HCT116 (cell line): ENCODE measurements at regions not wholly inside any gene's neighbourhood (a gene's known extent, or its start where the extent isn't known, plus 50 kb on each side); places are given as distances from the start of the nearest gene placed in this dataset.

Experiments
- ATAC-seq: fragments of 200-7000 bp; cut with Tn5 transposase; 2 replicates; pipeline ENCODE4 v1.9.1; 2020; ENCODE audit warnings: mild to moderate bottlenecking, moderate library complexity
- BruUV-seq: library from RNA; stranded (reverse); fragments of 400-500 nt; replicated peaks from 2 replicates; lab custom pipeline; 2021; lab: Mats Ljungman, UMichigan
- CTCF ChIA-PET: fragments of 300-600 bp; sonication (Branson Sonifier 250); formaldehyde crosslinking; loops from one replicate; lab custom pipeline; 2021; ENCODE audit warnings: antibody characterized with exemption; lab: Charles Lee
- POLR2A ChIA-PET: fragments of 300-600, 350-600 bp; sonication (Branson Sonifier 250); formaldehyde crosslinking; loops from one replicate; lab custom pipeline; 2021; ENCODE audit warnings: antibody characterized with exemption; lab: Charles Lee
- RAD21 ChIA-PET, 2 experiments: fragments of 300-600 bp; sonication (Branson Sonifier 250); formaldehyde crosslinking; loops; one replicate each; lab custom pipeline; 2023; ENCODE audit warnings: low total read pairs in 2 of 2; ENCODE audit not compliant: uncharacterized antibody in 2 of 2, unreplicated experiment in 2 of 2, low non-redundant PET in 1 of 2; lab: Charles Lee
- DNase-seq: peaks from one replicate; pipeline ENCODE4 v3.0.0-alpha.2; 2010; ENCODE audit warnings: low read depth, low spot score
- H2AFZ ChIP-seq: fragments of 200-600 bp; shearing (Covaris generic), sonication (generic); 2 replicates; pipeline ENCODE4 v1.6.1; 2017; ENCODE audit warnings: low read depth, mixed run types, mixed read lengths, antibody characterized with exemption, low read length; ENCODE audit not compliant: poor library complexity, severe bottlenecking
- H3K27ac ChIP-seq: 2 replicates; pipeline ENCODE4 v1.5.1; 2012; ENCODE audit warnings: low read depth, low read length
- H3K27me3 ChIP-seq: fragments of 200-600 bp; sonication (generic); 2 replicates; pipeline ENCODE4 v1.6.1; 2016; ENCODE audit warnings: mixed run types, low read length, mixed read lengths; ENCODE audit not compliant: insufficient read depth
- H3K36me3 ChIP-seq, 2 experiments: fragments of 200-500 bp in 1 of 2; fragments of 200-600 bp in 1 of 2; sonication (Bioruptor generic) in 1 of 2; sonication (generic) in 1 of 2; 2 replicates each; pipeline versions ENCODE4 v1.5.1 to v1.6.1; 2014 to 2016; ENCODE audit warnings: low read length in 2 of 2, inconsistent platforms in 1 of 2, mixed read lengths in 1 of 2, mixed run types in 1 of 2; ENCODE audit not compliant: insufficient read depth in 2 of 2, control insufficient read depth in 1 of 2
- H3K4me1 ChIP-seq, 2 experiments: fragments of 200-600 bp in 1 of 2; sonication (generic) in 1 of 2; 2 replicates each; pipeline versions ENCODE4 v1.5.1 to v1.6.1; 2012 to 2017; ENCODE audit warnings: low read length in 2 of 2, inconsistent platforms in 1 of 2, mild to moderate bottlenecking in 1 of 2, mixed read lengths in 1 of 2, mixed run types in 1 of 2, moderate library complexity in 1 of 2; ENCODE audit not compliant: insufficient read depth in 2 of 2, control insufficient read depth in 1 of 2
- H3K4me2 ChIP-seq: fragments of 200-600 bp; sonication (generic); 2 replicates; pipeline ENCODE4 v1.6.1; 2017; ENCODE audit warnings: mixed run types, low read length, mixed read lengths
- H3K4me3 ChIP-seq, 2 experiments: fragments of 200-600 bp in 1 of 2; sonication (generic) in 1 of 2; replicated peaks in 1 of 2; 2 replicates each; pipeline ENCODE4 v1.5.1; 2011 to 2016; ENCODE audit warnings: low read length in 2 of 2, control low read depth in 1 of 2, low read depth in 1 of 2, mild to moderate bottlenecking in 1 of 2, mixed read lengths in 1 of 2, mixed run types in 1 of 2
- H3K79me2 ChIP-seq: fragments of 200-600 bp; sonication (generic); 2 replicates; pipeline ENCODE4 v1.6.1; 2017; ENCODE audit warnings: mild to moderate bottlenecking, mixed run types, low read length, moderate library complexity, mixed read lengths; ENCODE audit not compliant: insufficient read depth
- H3K9ac ChIP-seq: fragments of 200-600 bp; sonication (generic); 2 replicates; pipeline ENCODE4 v1.6.1; 2016; ENCODE audit warnings: low read length, mixed read lengths
- H3K9me2 ChIP-seq: fragments of 200-600 bp; sonication (generic), shearing (Covaris generic); 2 replicates; pipeline ENCODE4 v1.6.1; 2017; ENCODE audit warnings: mixed run types, mild to moderate bottlenecking, moderate library complexity; ENCODE audit not compliant: insufficient read depth
- H3K9me3 ChIP-seq, 2 experiments: fragments of 200-500 bp in 1 of 2; fragments of 200-600 bp in 1 of 2; sonication (Bioruptor generic) in 1 of 2; sonication (generic) in 1 of 2; 2 replicates each; pipeline ENCODE4 v1.6.1; 2014 to 2017; ENCODE audit warnings: low read length in 2 of 2, mixed read lengths in 2 of 2, inconsistent platforms in 1 of 2, low read depth in 1 of 2, mild to moderate bottlenecking in 1 of 2, mixed run types in 1 of 2, moderate library complexity in 1 of 2; ENCODE audit not compliant: control insufficient read depth in 1 of 2, insufficient read depth in 1 of 2
- H4K20me1 ChIP-seq: fragments of 200-600 bp; sonication (generic), shearing (Covaris generic); 2 replicates; pipeline ENCODE4 v1.6.1; 2017; ENCODE audit warnings: mixed run types, mild to moderate bottlenecking, moderate library complexity; ENCODE audit not compliant: insufficient read depth
- ELF1 ChIP-seq: IDR thresholded peaks from 2 replicates; pipeline ENCODE4 v1.6.1; 2012; ENCODE audit warnings: low read depth, borderline replicate concordance
- EZH2 ChIP-seq: fragments of 200-600 bp; sonication (generic); IDR thresholded peaks from 2 replicates; pipeline ENCODE4 v1.6.1; 2017; ENCODE audit warnings: antibody characterized with exemption, mixed run types
- EZH2phosphoT487 ChIP-seq: fragments of 200-600 bp; IDR thresholded peaks from 2 replicates; pipeline ENCODE4 v1.6.1; 2018; ENCODE audit warnings: antibody characterized with exemption, borderline replicate concordance
- FOSL1 ChIP-seq: IDR thresholded peaks from 2 replicates; pipeline ENCODE4 v1.6.1; 2012; ENCODE audit warnings: low read depth
- RAD21 ChIP-seq: IDR thresholded peaks from 2 replicates; pipeline ENCODE4 v1.6.1; 2012; ENCODE audit warnings: low read depth, mild to moderate bottlenecking
- intact Hi-C: fragments of 100-400 bp; cut with micrococcal nuclease; formaldehyde crosslinking; loops from 2 replicates; pipeline ENCODE4 v1.10.0; 2022

- no peak overlapping the region for H3K27ac ChIP-seq
- H3K9ac ChIP-seq = no peak overlapping the region
- no peaks in the 10 kb centered on the region for H3K9me2 ChIP-seq
- H3K27me3 ChIP-seq = no peaks in the 10 kb centered on the region
- no peak for ATAC-seq
- CTCF ChIA-PET = no interaction called here
- BruUV-seq = no TSS peak
- TF ChIP-seq FOSL1 (no peak), EZH2phosphoT487 (no peak)
- POLR2A ChIA-PET = no interaction called here
- intact Hi-C loops = loop anchor here (10.0 kb wide), 1 partner anchor 95 kb away; the partner anchor contains the start of gene INHBB
- no peak overlapping the region for H3K4me2 ChIP-seq
- no peak for DNase-seq
- no peaks in the 10 kb centered on the region for H3K9me3 ChIP-seq
- no peaks in the 10 kb centered on the region for H3K36me3 ChIP-seq
- RAD21 ChIA-PET = no interaction called here
- no peak overlapping the region for H2AFZ ChIP-seq
- no peak overlapping the region for H3K4me3 ChIP-seq
- H3K4me1 ChIP-seq = peaks cover 10 to 29% of the 10 kb centered on the region in 2 experiments
- no peaks in the 10 kb centered on the region for H4K20me1 ChIP-seq
- no peaks in the 10 kb centered on the region for H3K79me2 ChIP-seq
Observed at GRCh38 chr2:120439637-120440384, 93.9 kb downstream of the INHBB start.

GRCh38 chr2:120440521-120441350, 94.8 kb downstream of the INHBB start:
- Histone ChIP-seq H3K79me2 (no peaks in the 10 kb centered on the region), H2AFZ (no peak overlapping the region), H3K4me2 (no peak overlapping the region), H3K9me3 (no peaks in the 10 kb centered on the region), H3K9ac (no peak overlapping the region), H3K36me3 (no peaks in the 10 kb centered on the region), H3K9me2 (no peaks in the 10 kb centered on the region), H3K27me3 (no peaks in the 10 kb centered on the region), H3K27ac (no peak overlapping the region), H4K20me1 (no peaks in the 10 kb centered on the region), H3K4me3 (no peak overlapping the region), H3K4me1 (peaks cover 10 to 35% of the 10 kb centered on the region in 2 experiments)
- CTCF ChIA-PET = no interaction called here
- TF ChIP-seq ELF1 = no peak
- no peak for TF ChIP-seq EZH2
- no peak for TF ChIP-seq RAD21
- TF ChIP-seq EZH2phosphoT487 = no peak
- intact Hi-C loops = no loop called here
- RAD21 ChIA-PET = no interaction called here
- POLR2A ChIA-PET = no interaction called here
- no peak for DNase-seq
- no peak for ATAC-seq
- BruUV-seq = no TSS peak
